A673 (cell line): ENCODE measurements at regions not wholly inside any gene's neighbourhood (a gene's known extent, or its start where the extent isn't known, plus 50 kb on each side); places are given as distances from the start of the nearest gene placed in this dataset.

Source experiments
- EZH2 ChIP-seq: fragments of 200-600 bp; sonication (generic); IDR thresholded peaks from 2 replicates; pipeline ENCODE4 v1.6.1; 2017; ENCODE audit warnings: borderline replicate concordance, low read depth, mild to moderate bottlenecking, mixed read lengths, antibody characterized with exemption, low read length; ENCODE audit not compliant: poor library complexity, severe bottlenecking
- TF ChIP-seq, protein P1 (sequence below): fragments of 300-800, 200-600 bp; sonication (generic); conservative IDR thresholded peaks from 2 replicates; pipeline ENCODE4 v1.5.1; 2017; ENCODE audit warnings: low read depth, mild to moderate bottlenecking, antibody characterized with exemption, low read length, moderate library complexity, mixed read lengths

DNA sequence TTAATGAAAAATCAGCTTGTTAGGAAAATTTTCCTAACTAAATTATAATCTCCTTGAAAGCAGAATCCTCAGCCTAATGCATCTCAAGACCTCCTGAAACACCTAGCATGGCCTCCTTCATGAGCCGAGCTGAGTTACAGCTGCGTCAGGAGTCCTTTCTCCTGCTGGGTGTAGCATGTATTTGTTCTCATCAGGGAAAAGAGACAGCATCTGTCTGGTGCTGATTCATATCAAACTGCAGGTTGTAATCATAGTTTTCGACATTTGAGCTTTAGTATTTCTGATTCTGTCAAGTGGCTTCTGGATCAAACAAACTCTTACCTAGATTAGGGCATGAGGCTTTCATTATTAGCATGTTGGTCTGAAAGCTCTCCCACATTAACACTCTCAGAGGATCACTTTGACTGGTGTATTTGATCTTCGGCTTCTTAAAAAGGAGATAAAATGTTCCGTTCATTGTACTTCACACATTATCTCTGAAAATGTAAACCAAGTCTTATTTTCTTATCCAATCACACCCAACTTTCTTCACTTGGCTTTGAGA lies 140.1 kb upstream of the FRG1 start:
- no peak for TF ChIP-seq EZH2
- TF ChIP-seq, protein P1, sequence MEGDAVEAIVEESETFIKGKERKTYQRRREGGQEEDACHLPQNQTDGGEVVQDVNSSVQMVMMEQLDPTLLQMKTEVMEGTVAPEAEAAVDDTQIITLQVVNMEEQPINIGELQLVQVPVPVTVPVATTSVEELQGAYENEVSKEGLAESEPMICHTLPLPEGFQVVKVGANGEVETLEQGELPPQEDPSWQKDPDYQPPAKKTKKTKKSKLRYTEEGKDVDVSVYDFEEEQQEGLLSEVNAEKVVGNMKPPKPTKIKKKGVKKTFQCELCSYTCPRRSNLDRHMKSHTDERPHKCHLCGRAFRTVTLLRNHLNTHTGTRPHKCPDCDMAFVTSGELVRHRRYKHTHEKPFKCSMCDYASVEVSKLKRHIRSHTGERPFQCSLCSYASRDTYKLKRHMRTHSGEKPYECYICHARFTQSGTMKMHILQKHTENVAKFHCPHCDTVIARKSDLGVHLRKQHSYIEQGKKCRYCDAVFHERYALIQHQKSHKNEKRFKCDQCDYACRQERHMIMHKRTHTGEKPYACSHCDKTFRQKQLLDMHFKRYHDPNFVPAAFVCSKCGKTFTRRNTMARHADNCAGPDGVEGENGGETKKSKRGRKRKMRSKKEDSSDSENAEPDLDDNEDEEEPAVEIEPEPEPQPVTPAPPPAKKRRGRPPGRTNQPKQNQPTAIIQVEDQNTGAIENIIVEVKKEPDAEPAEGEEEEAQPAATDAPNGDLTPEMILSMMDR, result no peak
